Loucy (cell line): ENCODE measurements at regions not wholly inside any gene's neighbourhood (a gene's known extent, or its start where the extent isn't known, plus 50 kb on each side); places are given as distances from the start of the nearest gene placed in this dataset.

Source experiments
- H2AFZ ChIP-seq: fragments of 200-600 bp; sonication (generic); 2 replicates; pipeline ENCODE4 v1.6.0; 2016; ENCODE audit warnings: antibody characterized with exemption, mild to moderate bottlenecking, low read length, moderate library complexity
- H3F3A ChIP-seq: fragments of 200-600 bp; 2 replicates; pipeline ENCODE4 v1.6.0; 2016; ENCODE audit warnings: antibody characterized with exemption, low read depth, mild to moderate bottlenecking
- H3K27me3 ChIP-seq: fragments of 200-600 bp; sonication (generic); 2 replicates; pipeline ENCODE4 v1.6.1; 2014; ENCODE audit warnings: low read length, mild to moderate bottlenecking; ENCODE audit not compliant: insufficient read depth, poor library complexity, severe bottlenecking
- H3K36me3 ChIP-seq: fragments of 200-600 bp; sonication (generic); 2 replicates; pipeline ENCODE4 v1.6.1; 2016; ENCODE audit warnings: low read length; ENCODE audit not compliant: insufficient read depth
- H3K4me1 ChIP-seq: fragments of 200-600 bp; sonication (generic); 2 replicates; pipeline ENCODE4 v1.5.1; 2014; ENCODE audit warnings: low read length, mild to moderate bottlenecking; ENCODE audit not compliant: insufficient read depth, poor library complexity, severe bottlenecking
- H3K4me2 ChIP-seq: fragments of 200-600 bp; sonication (generic); 2 replicates; pipeline ENCODE4 v1.6.0; 2014; ENCODE audit warnings: antibody characterized with exemption, low read length, low read depth, mild to moderate bottlenecking; ENCODE audit not compliant: poor library complexity, severe bottlenecking
- H3K4me3 ChIP-seq: fragments of 200-600 bp; sonication (generic); 2 replicates; pipeline ENCODE4 v1.5.1; 2014; ENCODE audit warnings: low read length, mild to moderate bottlenecking, mixed read lengths; ENCODE audit not compliant: poor library complexity, severe bottlenecking
- H3K79me2 ChIP-seq: fragments of 200-600 bp; sonication (generic); 2 replicates; pipeline ENCODE4 v1.6.1; 2014; ENCODE audit warnings: low read length; ENCODE audit not compliant: insufficient read depth
- H3K9ac ChIP-seq: fragments of 200-600 bp; sonication (generic); 2 replicates; pipeline ENCODE4 v1.6.0; 2014; ENCODE audit warnings: mild to moderate bottlenecking, low read depth, low read length, moderate library complexity; ENCODE audit not compliant: poor library complexity, severe bottlenecking
- H3K9me2 ChIP-seq: fragments of 200-600 bp; sonication (generic); replicated peaks from 2 replicates; pipeline ENCODE4 v1.6.1; 2016; ENCODE audit warnings: low read depth, low read length, mixed read lengths
- H3K9me3 ChIP-seq: fragments of 200-600 bp; sonication (generic); 2 replicates; pipeline ENCODE4 v1.6.1; 2014; ENCODE audit warnings: mild to moderate bottlenecking, antibody characterized with exemption, low read length, low read depth; ENCODE audit not compliant: insufficient read depth
- H4K20me1 ChIP-seq: fragments of 200-600 bp; sonication (generic); 2 replicates; pipeline ENCODE4 v1.6.0; 2014; ENCODE audit warnings: antibody characterized with exemption, low read length, mild to moderate bottlenecking; ENCODE audit not compliant: insufficient read depth, poor library complexity, severe bottlenecking
- CTCF ChIP-seq: fragments of 200-600 bp; sonication (generic); conservative IDR thresholded peaks from 2 replicates; pipeline ENCODE4 v1.5.1; 2014; ENCODE audit warnings: mild to moderate bottlenecking, antibody characterized with exemption, low read length
- EZH2phosphoT487 ChIP-seq: fragments of 200-600 bp; IDR thresholded peaks from 2 replicates; pipeline ENCODE4 v1.6.1; 2018; ENCODE audit warnings: antibody characterized with exemption, mild to moderate bottlenecking, moderate library complexity, borderline replicate concordance

- Histone ChIP-seq H3K27me3 (no peaks in the 10 kb centered on the region), H3K36me3 (no peaks in the 10 kb centered on the region), H3K4me3 (no peak overlapping the region), H4K20me1 (no peaks in the 10 kb centered on the region), H3K79me2 (no peaks in the 10 kb centered on the region), H3K9me3 (no peaks in the 10 kb centered on the region), H2AFZ (0 out of 2 replicates have a peak overlapping the region, but pooled peaks have one; percentile 54), H3K4me1 (peaks cover 22% of the 10 kb centered on the region), H3F3A (no peaks in the 10 kb centered on the region), H3K9me2 (no peaks in the 10 kb centered on the region), H3K4me2 (peak overlapping the region; percentile 27), H3K9ac (peak overlapping the region; percentile 44)
- no peak for TF ChIP-seq EZH2phosphoT487
- no peak for TF ChIP-seq CTCF
These were observed 105.0 kb upstream of the MAMLD1 start for GRCh38 chrX:150258176-150258425.

GRCh38 chrX:150258463-150259430, 104.4 kb upstream of the MAMLD1 start:
- Histone ChIP-seq H4K20me1 (no peaks in the 10 kb centered on the region), H3K4me2 (peak overlapping the region; percentile 27), H3K9ac (peak overlapping the region; percentile 44), H3F3A (no peaks in the 10 kb centered on the region), H3K9me3 (no peaks in the 10 kb centered on the region), H3K9me2 (no peaks in the 10 kb centered on the region), H3K4me1 (peaks cover 22% of the 10 kb centered on the region), H3K4me3 (no peak overlapping the region), H2AFZ (0 out of 2 replicates have a peak overlapping the region, but pooled peaks have one; percentile 4), H3K36me3 (no peaks in the 10 kb centered on the region), H3K79me2 (no peaks in the 10 kb centered on the region), H3K27me3 (no peaks in the 10 kb centered on the region)
- no peak for TF ChIP-seq CTCF
- TF ChIP-seq EZH2phosphoT487 = no peak

- Histone ChIP-seq H3F3A (no peaks in the 10 kb centered on the region), H3K36me3 (no peaks in the 10 kb centered on the region), H3K9me2 (no peaks in the 10 kb centered on the region), H3K4me1 (peaks cover 10% of the 10 kb centered on the region), H3K27me3 (no peaks in the 10 kb centered on the region), H2AFZ (no peak overlapping the region), H3K9ac (no peak overlapping the region), H3K4me3 (no peak overlapping the region), H3K9me3 (no peaks in the 10 kb centered on the region), H3K4me2 (no peak overlapping the region), H4K20me1 (no peaks in the 10 kb centered on the region), H3K79me2 (no peaks in the 10 kb centered on the region)
- TF ChIP-seq EZH2phosphoT487 = no peak
- TF ChIP-seq CTCF = no peak
These were observed 100.7 kb upstream of the MAMLD1 start for GRCh38 chrX:150262456-150262855.
